GM19372 (cell line): ENCODE measurements at regions not wholly inside any gene's neighbourhood (a gene's known extent, or its start where the extent isn't known, plus 50 kb on each side); places are given as distances from the start of the nearest gene placed in this dataset.

ENCODE experiments used
- ATAC-seq: cut with Tn5 transposase; IDR thresholded peaks from one replicate; pipeline ENCODE4 v1.9.1; 2021; ENCODE audit warnings: mild to moderate bottlenecking, low read depth, moderate library complexity; ENCODE audit not compliant: unreplicated experiment

- ATAC-seq, result no peak
These were observed 67.5 kb upstream of the CPLX2 start for GRCh38 chr5:175803736-175804454.

GRCh38 chr5:175805256-175806011, 65.9 kb upstream of the CPLX2 start:
- no peak for ATAC-seq

- no peak for ATAC-seq
These were observed 62.7 kb upstream of the CPLX2 start for GRCh38 chr5:175808711-175809110.

GRCh38 chr5:175809531-175810121, 61.8 kb upstream of the CPLX2 start:
- no peak for ATAC-seq

DNA sequence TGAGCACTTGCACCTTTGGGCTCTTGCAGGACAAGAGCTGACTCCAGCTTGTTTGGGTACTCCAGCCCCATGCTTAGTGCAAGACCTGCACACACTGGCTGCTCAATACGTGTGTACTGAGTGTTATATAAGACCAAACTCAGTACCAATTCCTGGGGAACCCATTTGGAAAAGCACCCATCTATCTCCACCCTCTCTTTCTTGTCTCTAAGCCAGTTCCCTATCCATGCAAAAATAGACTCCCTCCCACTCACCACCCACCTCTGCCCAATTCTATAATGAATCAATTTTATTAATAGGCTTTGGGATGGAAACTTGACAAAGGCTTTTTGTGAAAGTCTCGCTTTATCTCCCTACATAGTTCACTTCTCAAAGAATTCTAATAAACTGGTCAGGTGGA, 60.9 kb upstream of the CPLX2 start:
- no peak for ATAC-seq

DNA sequence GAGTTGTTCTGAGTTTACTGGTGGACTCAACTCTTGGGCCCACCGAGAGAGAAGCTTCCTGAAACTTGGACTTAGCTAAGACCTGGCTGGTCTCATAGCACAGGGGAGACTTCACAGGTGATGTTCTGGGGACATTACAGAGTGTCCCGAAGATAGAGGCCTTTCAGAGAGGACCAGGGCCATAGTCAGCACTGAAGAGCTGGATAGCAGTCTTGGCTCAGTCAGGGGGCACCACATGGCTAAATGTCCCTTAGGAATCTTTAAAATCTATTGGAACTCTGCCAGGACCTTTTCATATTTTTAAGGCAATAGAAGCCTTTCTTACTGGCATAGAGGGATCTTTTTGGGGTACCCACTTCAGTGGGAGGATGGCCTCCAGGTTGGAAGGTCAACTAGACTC, 59.8 kb upstream of the CPLX2 start:
- ATAC-seq, result no peak

GRCh38 chr5:175813943-175814630, 57.3 kb upstream of the CPLX2 start:
- ATAC-seq, result no peak

DNA sequence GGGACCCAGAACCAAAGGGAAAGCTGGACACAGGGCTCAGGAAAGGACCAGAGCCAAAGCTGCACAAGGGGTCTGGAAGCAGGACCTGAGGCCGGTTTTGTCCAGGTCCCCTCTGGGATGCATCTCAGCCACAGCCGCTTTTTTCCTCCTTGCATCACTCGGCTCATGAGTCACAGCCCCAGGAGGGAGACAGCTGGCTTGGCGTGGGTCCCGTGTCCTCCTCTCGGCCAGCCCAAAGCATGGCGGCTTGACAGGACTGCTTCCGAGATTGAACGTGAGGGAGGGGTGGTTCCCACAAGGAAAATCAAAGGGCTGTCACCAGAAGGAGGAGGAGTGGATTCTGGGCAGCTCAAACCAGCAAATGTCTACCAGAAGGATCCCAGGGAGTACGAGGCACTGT, 56.7 kb upstream of the CPLX2 start:
- ATAC-seq, result no peak

GRCh38 chr5:175815126-175815913, 56.1 kb upstream of the CPLX2 start:
- no peak for ATAC-seq

DNA sequence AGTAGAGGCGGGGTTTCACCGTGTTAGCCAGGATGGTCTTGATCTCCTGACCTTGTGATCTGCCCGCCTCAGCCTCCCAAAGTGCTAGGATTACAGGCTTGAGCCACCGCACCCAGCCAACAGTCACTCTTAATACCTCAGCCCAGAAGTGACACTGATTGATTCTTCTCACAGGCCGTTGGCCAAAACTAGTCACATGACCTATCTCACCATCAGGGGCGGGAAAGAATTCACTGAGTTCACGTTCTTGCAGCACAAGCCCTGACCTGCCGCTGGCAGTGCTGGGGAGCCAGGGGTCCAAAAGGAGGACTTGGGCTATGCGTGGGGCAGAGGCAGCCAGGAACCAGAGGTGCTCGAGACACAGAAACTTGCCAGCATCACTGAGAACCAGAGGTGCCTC, 55.0 kb upstream of the CPLX2 start:
- no peak for ATAC-seq

GRCh38 chr5:175819090-175819425, 52.3 kb upstream of the CPLX2 start:
- no peak for ATAC-seq

- no peak for ATAC-seq
These were observed 51.1 kb upstream of the CPLX2 start for GRCh38 chr5:175820230-175820629.
